GDM1 (cell line): ENCODE measurements at regions not wholly inside any gene's neighbourhood (a gene's known extent, or its start where the extent isn't known, plus 50 kb on each side); places are given as distances from the start of the nearest gene placed in this dataset.

Experiments
- DNase-seq: peaks from one replicate; lab custom pipeline; 2025; lab: John Stamatoyannopoulos, UW

- no peak for DNase-seq
Observed at GRCh38 chr11:70703141-70704064, 305.1 kb downstream of the CTTN start.

- DNase-seq = no peak
Observed at GRCh38 chr11:70705097-70705496, 306.8 kb downstream of the CTTN start.

GRCh38 chr11:70705930-70706329, 307.6 kb downstream of the CTTN start:
- no peak for DNase-seq

- no peak for DNase-seq
Observed at GRCh38 chr11:70707821-70708220, 309.5 kb downstream of the CTTN start.

GRCh38 chr11:70709596-70709995, 311.3 kb downstream of the CTTN start:
- no peak for DNase-seq

GRCh38 chr11:70710192-70710591, 311.9 kb downstream of the CTTN start:
- no peak for DNase-seq

GRCh38 chr11:70710601-70711000, 312.3 kb downstream of the CTTN start:
- DNase-seq = no peak

- no peak for DNase-seq
Observed at GRCh38 chr11:70711095-70711910, 313.0 kb downstream of the CTTN start.

- DNase-seq = no peak
Observed at GRCh38 chr11:70711911-70712185, 313.5 kb downstream of the CTTN start.

GRCh38 chr11:70712471-70712870, 314.1 kb downstream of the CTTN start:
- no peak for DNase-seq

- no peak for DNase-seq
Observed at GRCh38 chr11:70713086-70713835, 314.9 kb downstream of the CTTN start.

GRCh38 chr11:70713988-70714665, 315.8 kb downstream of the CTTN start:
- no peak for DNase-seq

- DNase-seq = no peak
Observed at GRCh38 chr11:70715166-70715951, 317.0 kb downstream of the CTTN start.

GRCh38 chr11:70716216-70716615, 317.9 kb downstream of the CTTN start:
- DNase-seq = no peak

GRCh38 chr11:70716986-70717775, 318.9 kb downstream of the CTTN start:
- no peak for DNase-seq

- no peak for DNase-seq
Observed at GRCh38 chr11:70717936-70718595, 319.7 kb downstream of the CTTN start.

- DNase-seq = no peak
Observed at GRCh38 chr11:70719516-70719915, 321.2 kb downstream of the CTTN start.

GRCh38 chr11:70720281-70720680, 322.0 kb downstream of the CTTN start:
- DNase-seq = no peak

- no peak for DNase-seq
Observed at GRCh38 chr11:70721006-70721405, 322.7 kb downstream of the CTTN start.

GRCh38 chr11:70725278-70725677, 326.9 kb downstream of the CTTN start:
- DNase-seq = no peak
